ENCODE measurements at regions not wholly inside any gene's neighbourhood (a gene's known extent, or its start where the extent isn't known, plus 50 kb on each side); places are given as distances from the start of the nearest gene placed in this dataset.
"Not testable (repeated sequence)": the region's sequence is repeated elsewhere in the genome, so short reads cannot be mapped to it uniquely, and the experiment has no call there.

GRCh38 chr2:111455016-111456015 lies 334.6 kb downstream of the BCL2L11 start:
- DNase-seq = not testable (repeated sequence)

GRCh38 chr2:111457191-111457590 lies 336.5 kb downstream of the BCL2L11 start:
- DNase-seq = not testable (repeated sequence)

GRCh38 chr2:111460901-111461300 lies 340.2 kb downstream of the BCL2L11 start:
- DNase-seq = not testable (repeated sequence)

- DNase-seq = not testable (repeated sequence)
Observed at GRCh38 chr2:111461831-111462230, 341.1 kb downstream of the BCL2L11 start.

- not testable (repeated sequence) for DNase-seq
Observed at GRCh38 chr2:111462572-111462971, 341.9 kb downstream of the BCL2L11 start.

GRCh38 chr2:111463238-111463848 lies 342.6 kb downstream of the BCL2L11 start:
- not testable (repeated sequence) for DNase-seq

GRCh38 chr2:111463956-111464355 lies 343.2 kb downstream of the BCL2L11 start:
- not testable (repeated sequence) for DNase-seq

GRCh38 chr2:111464367-111464766 lies 343.7 kb downstream of the BCL2L11 start:
- not testable (repeated sequence) for DNase-seq

GRCh38 chr2:111465521-111465920 lies 344.8 kb downstream of the BCL2L11 start:
- DNase-seq = not testable (repeated sequence)

GRCh38 chr2:111466744-111467143 lies 346.0 kb downstream of the BCL2L11 start:
- DNase-seq = not testable (repeated sequence)

- not testable (repeated sequence) for DNase-seq
Observed at GRCh38 chr2:111470924-111471323, 350.2 kb downstream of the BCL2L11 start.

- DNase-seq = not testable (repeated sequence)
Observed at GRCh38 chr2:111471791-111472530, 351.2 kb downstream of the BCL2L11 start.

GRCh38 chr2:111472844-111473403 lies 352.2 kb downstream of the BCL2L11 start:
- not testable (repeated sequence) for DNase-seq

- DNase-seq = not testable (repeated sequence)
Observed at GRCh38 chr2:111473522-111473921, 352.8 kb downstream of the BCL2L11 start.

- DNase-seq = not testable (repeated sequence)
Observed at GRCh38 chr2:111474198-111474705, 353.5 kb downstream of the BCL2L11 start.

GRCh38 chr2:111478335-111478734 lies 357.6 kb downstream of the BCL2L11 start:
- DNase-seq = not testable (repeated sequence)

GRCh38 chr2:111478871-111479318 lies 358.2 kb downstream of the BCL2L11 start:
- not testable (repeated sequence) for DNase-seq

- not testable (repeated sequence) for DNase-seq
Observed at GRCh38 chr2:111480016-111480625, 359.4 kb downstream of the BCL2L11 start.

- not testable (repeated sequence) for DNase-seq
Observed at GRCh38 chr2:111480633-111481032, 359.9 kb downstream of the BCL2L11 start.

- DNase-seq = not testable (repeated sequence)
Observed at GRCh38 chr2:111481219-111481618, 360.5 kb downstream of the BCL2L11 start.

GRCh38 chr2:111482987-111483679 lies 362.4 kb downstream of the BCL2L11 start:
- DNase-seq = peak; percentile 11
